ENCODE measurements at regions not wholly inside any gene's neighbourhood (a gene's known extent, or its start where the extent isn't known, plus 50 kb on each side); places are given as distances from the start of the nearest gene placed in this dataset.

- ChIA-PET CTCF (no interaction called here), POLR2A (no interaction called here)
Observed at GRCh38 chr3:153232851-153233271, 70.8 kb downstream of the RAP2B start.

DNA sequence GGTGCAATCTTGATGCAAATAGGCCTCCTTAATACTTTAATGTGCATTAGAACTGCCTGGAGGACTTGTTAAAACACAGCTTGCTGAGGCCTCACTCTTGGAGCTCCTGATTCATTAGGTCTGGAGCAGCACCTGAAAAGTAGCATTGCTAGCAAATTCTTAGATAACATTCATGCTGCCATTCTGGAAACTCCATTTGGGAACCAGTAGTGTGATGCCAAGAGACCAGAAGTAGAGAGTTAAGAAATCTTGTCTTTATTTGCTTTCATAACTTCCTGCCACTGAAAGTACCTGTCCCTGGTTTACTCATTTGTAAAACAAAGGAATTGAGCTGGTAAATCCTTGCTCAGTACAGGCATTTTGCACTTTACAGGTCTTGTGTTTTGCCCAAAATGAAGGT, 72.0 kb downstream of the RAP2B start:
- no peaks in the 10 kb centered on the region for H3K9me3 ChIP-seq (ENCODE audit: control insufficient read depth, insufficient read depth, low read depth, low read length)
- H3K27ac ChIP-seq (ENCODE audit: extremely low read depth, low read depth, low read length), result no peak overlapping the region
- ChIA-PET CTCF (no interaction called here), POLR2A (interaction anchor here (1.4 kb wide), 1 partner anchor 73 kb away, joined by 4 read pairs; no protein-coding TSS in a partner anchor)
- H3K4me3 ChIP-seq (ENCODE audit: low read depth, low read length), result no peak overlapping the region
- H3K4me1 ChIP-seq (ENCODE audit: control insufficient read depth, insufficient read depth, low read length), result no peaks in the 10 kb centered on the region
- TF ChIP-seq ZNF530 (tag by site-specific recombination; IDR thresholded peaks at IDR 0.05; ENCODE audit: low read depth) (no peak), PRDM4 (tag by site-specific recombination; IDR thresholded peaks at IDR 0.05) (no peak), ZFP37 (tag by site-specific recombination; IDR thresholded peaks at IDR 0.05) (no peak), ZNF658 (tag by site-specific recombination; IDR thresholded peaks at IDR 0.05) (no peak), ZNF76 (tag by site-specific recombination; IDR thresholded peaks at IDR 0.05; ENCODE audit: borderline replicate concordance, low read depth) (no peak), SETDB1 (IDR thresholded peaks at IDR 0.05; ENCODE audit: insufficient read length, low read length) (no peak), ZNF777 (tag by site-specific recombination; IDR thresholded peaks at IDR 0.05; ENCODE audit: borderline replicate concordance) (no peak), ZNF341 (tag by site-specific recombination; IDR thresholded peaks at IDR 0.05; ENCODE audit: low read depth) (no peak), ZNF433 (tag by site-specific recombination; IDR thresholded peaks at IDR 0.05; ENCODE audit: low read depth) (no peak), KLF9 (tag by site-specific recombination; IDR thresholded peaks at IDR 0.05; ENCODE audit: low read depth) (no peak), ZNF121 (tag by site-specific recombination; IDR thresholded peaks at IDR 0.05) (no peak), ZNF423 (tag by site-specific recombination; IDR thresholded peaks at IDR 0.05) (no peak), ZBTB8A (tag by site-specific recombination; IDR thresholded peaks at IDR 0.05) (no peak), MEIS1 (CRISPR knock-in tag; IDR thresholded peaks at IDR 0.05; ENCODE audit: borderline replicate concordance) (no peak)
- TF ChIP-seq, protein P1, sequence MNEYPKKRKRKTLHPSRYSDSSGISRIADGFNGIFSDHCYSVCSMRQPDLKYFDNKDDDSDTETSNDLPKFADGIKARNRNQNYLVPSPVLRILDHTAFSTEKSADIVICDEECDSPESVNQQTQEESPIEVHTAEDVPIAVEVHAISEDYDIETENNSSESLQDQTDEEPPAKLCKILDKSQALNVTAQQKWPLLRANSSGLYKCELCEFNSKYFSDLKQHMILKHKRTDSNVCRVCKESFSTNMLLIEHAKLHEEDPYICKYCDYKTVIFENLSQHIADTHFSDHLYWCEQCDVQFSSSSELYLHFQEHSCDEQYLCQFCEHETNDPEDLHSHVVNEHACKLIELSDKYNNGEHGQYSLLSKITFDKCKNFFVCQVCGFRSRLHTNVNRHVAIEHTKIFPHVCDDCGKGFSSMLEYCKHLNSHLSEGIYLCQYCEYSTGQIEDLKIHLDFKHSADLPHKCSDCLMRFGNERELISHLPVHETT (tag by site-specific recombination; IDR thresholded peaks at IDR 0.05), result no peak
- no peaks in the 10 kb centered on the region for H3K36me3 ChIP-seq (ENCODE audit: control insufficient read depth in 2 of 2, insufficient read depth in 1 of 2, low read length in 2 of 2)

More at GRCh38 chr3:153232851-153233271, 70.8 kb downstream of the RAP2B start:
- Histone ChIP-seq H3K27ac (ENCODE audit: extremely low read depth, low read depth, low read length) (no peak overlapping the region), H3K9me3 (ENCODE audit: control insufficient read depth, insufficient read depth, low read depth, low read length) (no peaks in the 10 kb centered on the region), H3K4me1 (ENCODE audit: control insufficient read depth, insufficient read depth, low read length) (no peaks in the 10 kb centered on the region), H3K4me3 (ENCODE audit: low read depth, low read length) (no peak overlapping the region), H3K36me3 (ENCODE audit: control insufficient read depth in 2 of 2, insufficient read depth in 1 of 2, low read length in 2 of 2) (no peaks in the 10 kb centered on the region)
- no peak for TF ChIP-seq ZNF776 (tag by site-specific recombination; IDR thresholded peaks at IDR 0.05; ENCODE audit: borderline replicate concordance)
- no peak for TF ChIP-seq ZEB2 (tag by site-specific recombination; IDR thresholded peaks at IDR 0.05)
- TF ChIP-seq MZF1 (tag by site-specific recombination; IDR thresholded peaks at IDR 0.05; ENCODE audit: borderline replicate concordance), result no peak
- TF ChIP-seq ZNF114 (tag by site-specific recombination; IDR thresholded peaks at IDR 0.05), result no peak
- TF ChIP-seq GLIS2 (tag by site-specific recombination; IDR thresholded peaks at IDR 0.05), result no peak

GRCh38 chr3:153242896-153243295, 80.9 kb downstream of the RAP2B start:
- CTCF ChIA-PET, result no interaction called here
- no peaks in the 10 kb centered on the region for H3K36me3 ChIP-seq (ENCODE audit: control insufficient read depth in 2 of 2, insufficient read depth in 1 of 2, low read length in 2 of 2)

More at GRCh38 chr3:153242896-153243295, 80.9 kb downstream of the RAP2B start:
- TF ChIP-seq ZNF529 (tag by site-specific recombination; IDR thresholded peaks at IDR 0.05; ENCODE audit: insufficient replicate concordance) (no peak), ZNF335 (tag by site-specific recombination; conservative IDR thresholded peaks at IDR 0.05) (no peak), RBAK (tag by site-specific recombination; IDR thresholded peaks at IDR 0.05) (no peak), ZNF544 (tag by site-specific recombination; IDR thresholded peaks at IDR 0.05) (no peak), ZSCAN23 (tag by site-specific recombination; IDR thresholded peaks at IDR 0.05) (no peak), BCL6B (tag by site-specific recombination; IDR thresholded peaks at IDR 0.05) (no peak)
- H3K9me3 ChIP-seq (ENCODE audit: control insufficient read depth, insufficient read depth, low read depth, low read length), result no peaks in the 10 kb centered on the region
- H3K27ac ChIP-seq (ENCODE audit: extremely low read depth, low read depth, low read length), result no peak overlapping the region
- no peak overlapping the region for H3K4me3 ChIP-seq (ENCODE audit: low read depth, low read length)
- H3K4me1 ChIP-seq (ENCODE audit: control insufficient read depth, insufficient read depth, low read length), result no peaks in the 10 kb centered on the region
- POLR2A ChIA-PET, result no interaction called here

Data from HEK293 (cell line).